Limb (tissue), 2 donors: ENCODE measurements at regions not wholly inside any gene's neighbourhood (a gene's known extent, or its start where the extent isn't known, plus 50 kb on each side); places are given as distances from the start of the nearest gene placed in this dataset.

Experiments
- DNase-seq, 2 donors: peaks; one replicate each; pipeline ENCODE4 v3.0.0-alpha.2; 2016; ENCODE audit errors: extremely low spot score in 2 of 2

GRCh38 chr1:80837066-80837465 lies 963.7 kb upstream of the ADGRL2 start:
- DNase-seq = no peak

DNA sequence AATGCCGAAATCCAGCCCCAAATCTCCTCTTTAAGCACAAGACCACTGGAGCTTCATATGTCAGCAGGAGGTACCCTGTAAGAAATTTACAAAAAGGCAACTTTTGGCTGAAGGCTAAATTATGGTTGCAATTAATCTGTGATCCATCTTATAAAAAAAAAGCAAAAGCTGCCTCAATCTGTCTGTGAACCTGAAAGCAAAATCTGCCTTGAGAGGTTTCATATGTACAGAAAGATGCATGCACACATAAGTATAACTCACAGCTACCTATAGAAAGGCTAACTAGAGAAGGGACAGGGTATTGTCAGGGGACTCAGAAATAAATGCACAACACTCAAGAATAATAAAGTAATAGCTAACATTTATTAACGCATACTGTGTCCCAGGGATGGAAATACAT lies 964.2 kb upstream of the ADGRL2 start:
- DNase-seq = no peak

GRCh38 chr1:80827666-80828065 lies 973.1 kb upstream of the ADGRL2 start:
- no peak for DNase-seq

GRCh38 chr1:80825067-80825466 lies 975.7 kb upstream of the ADGRL2 start:
- no peak for DNase-seq

GRCh38 chr1:80818211-80818610 lies 982.5 kb upstream of the ADGRL2 start:
- no peak for DNase-seq

DNA sequence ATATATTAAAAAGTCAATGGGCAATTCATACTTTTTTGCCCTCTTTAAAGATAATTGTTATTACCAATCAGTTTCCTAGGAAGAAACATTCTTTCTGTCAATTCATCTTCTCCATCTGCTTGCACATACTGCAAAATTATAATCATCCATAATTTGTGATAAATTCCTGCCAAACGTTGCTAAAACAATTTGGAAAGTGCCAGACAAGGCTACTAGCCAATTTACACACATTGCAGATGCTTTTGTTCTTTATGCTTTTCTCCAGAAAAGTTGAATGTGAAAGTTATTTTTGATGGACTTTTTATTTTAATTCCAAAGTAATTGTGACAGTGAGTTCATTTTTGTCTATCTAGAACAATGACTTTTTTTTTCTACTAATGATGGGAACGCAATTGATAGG lies 992.8 kb upstream of the ADGRL2 start:
- no peak for DNase-seq

- no peak for DNase-seq
Measured at GRCh38 chr1:80806431-80806830, 994.3 kb upstream of the ADGRL2 start.

DNA sequence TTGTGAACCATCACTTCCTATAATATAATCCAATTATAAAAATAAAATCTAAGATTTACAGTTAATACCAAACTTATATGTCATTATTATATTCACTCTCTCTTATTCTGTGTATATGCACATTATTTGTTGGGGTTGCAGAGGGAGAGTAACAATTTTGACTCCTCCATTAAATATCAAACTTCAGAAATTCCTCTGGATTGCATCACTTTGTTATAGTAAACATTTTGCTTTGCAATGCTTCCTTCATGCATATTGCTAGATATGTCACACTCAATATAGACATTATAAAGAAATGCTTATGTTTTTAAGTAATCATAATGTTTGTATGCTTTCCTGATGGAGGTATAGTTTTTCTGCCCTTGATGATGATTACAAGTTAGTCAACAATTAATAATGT lies 999.0 kb upstream of the ADGRL2 start:
- DNase-seq = no peak

DNA sequence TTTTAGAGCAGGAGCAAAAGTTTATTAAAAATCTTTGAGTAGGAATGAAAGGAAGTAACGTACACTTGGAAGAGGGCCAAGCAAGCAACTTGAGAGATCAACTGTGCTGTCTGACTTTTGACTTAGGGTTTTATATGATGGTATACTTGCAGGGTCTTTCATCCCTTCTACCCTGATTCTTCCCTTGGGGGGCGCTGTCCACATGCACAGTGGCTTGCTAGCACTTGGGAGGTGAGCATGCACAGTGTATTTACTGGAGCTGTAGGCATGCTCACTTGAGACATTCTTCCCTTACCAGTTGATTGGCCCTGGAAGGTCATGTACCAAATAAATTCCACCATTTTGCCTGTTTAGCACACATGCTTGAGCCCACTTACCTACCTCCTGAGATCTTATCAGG lies 1001.3 kb upstream of the ADGRL2 start:
- DNase-seq = no peak

- DNase-seq = no peak
Measured at GRCh38 chr1:80779275-80779674, 1021.5 kb upstream of the ADGRL2 start.

DNA sequence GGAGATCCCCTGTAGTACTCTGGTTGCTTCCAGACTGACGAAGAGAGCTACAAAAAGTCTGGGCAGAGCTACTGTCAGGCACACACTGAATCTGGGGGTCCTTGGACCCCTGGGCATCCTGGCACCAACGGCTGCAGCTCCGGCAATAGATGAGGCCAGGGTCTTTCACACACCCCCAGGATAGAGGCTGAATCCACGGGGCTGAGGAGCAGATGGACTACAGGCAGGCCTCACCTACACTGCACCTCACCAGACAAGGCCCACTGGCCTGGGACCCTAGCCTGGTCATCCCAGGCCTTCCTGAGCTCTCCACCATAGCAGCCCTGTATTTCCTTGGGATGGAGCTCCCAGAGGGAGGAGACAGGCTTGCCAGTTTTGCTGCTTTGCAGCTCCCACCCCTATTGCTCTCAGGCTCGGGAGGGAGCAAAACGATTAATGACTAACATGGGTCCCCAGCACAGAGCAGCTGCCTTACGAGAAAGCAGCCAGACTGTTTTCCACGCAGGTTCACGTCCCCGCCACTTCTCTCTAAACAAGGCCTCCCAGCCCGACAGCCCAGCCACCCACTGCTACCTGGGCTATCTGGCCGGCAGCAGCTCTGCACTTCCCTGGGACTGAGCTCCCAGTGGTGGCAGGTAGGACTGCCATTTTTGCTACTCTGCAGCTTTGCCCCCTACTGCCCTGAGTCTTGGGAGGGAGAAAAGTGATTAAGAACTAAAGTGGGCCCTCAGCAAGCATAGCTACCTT lies 1022.5 kb upstream of the ADGRL2 start:
- peak in 1 of 2 donors; percentile 19 for DNase-seq

- DNase-seq = no peak
Measured at GRCh38 chr1:80776266-80776665, 1024.5 kb upstream of the ADGRL2 start.

GRCh38 chr1:80769208-80769750 lies 1031.5 kb upstream of the ADGRL2 start:
- no peak for DNase-seq

DNA sequence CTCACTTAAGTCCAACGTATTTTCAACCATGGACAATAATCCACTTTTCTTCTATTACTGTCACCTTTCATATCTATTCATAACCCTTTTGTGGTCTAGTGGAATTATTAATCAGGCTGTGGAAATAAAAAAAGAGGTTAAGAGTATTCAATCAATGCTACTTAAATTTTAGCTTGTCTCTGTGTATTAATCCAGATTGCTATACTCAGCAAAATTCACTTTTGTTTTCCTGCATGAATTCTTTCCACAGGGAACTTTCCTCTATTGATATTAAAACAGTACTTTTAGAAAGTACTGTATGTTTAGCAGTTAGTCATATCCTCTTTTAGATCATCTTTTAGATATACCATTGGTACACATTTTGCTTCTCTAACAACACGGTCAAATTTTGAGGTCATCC lies 1033.0 kb upstream of the ADGRL2 start:
- DNase-seq = no peak

GRCh38 chr1:80759354-80759753 lies 1041.4 kb upstream of the ADGRL2 start:
- no peak for DNase-seq

GRCh38 chr1:80755944-80756343 lies 1044.8 kb upstream of the ADGRL2 start:
- DNase-seq = no peak

GRCh38 chr1:80751204-80751603 lies 1049.5 kb upstream of the ADGRL2 start:
- no peak for DNase-seq

GRCh38 chr1:80731241-80731894 lies 1069.4 kb upstream of the ADGRL2 start:
- DNase-seq = no peak

DNA sequence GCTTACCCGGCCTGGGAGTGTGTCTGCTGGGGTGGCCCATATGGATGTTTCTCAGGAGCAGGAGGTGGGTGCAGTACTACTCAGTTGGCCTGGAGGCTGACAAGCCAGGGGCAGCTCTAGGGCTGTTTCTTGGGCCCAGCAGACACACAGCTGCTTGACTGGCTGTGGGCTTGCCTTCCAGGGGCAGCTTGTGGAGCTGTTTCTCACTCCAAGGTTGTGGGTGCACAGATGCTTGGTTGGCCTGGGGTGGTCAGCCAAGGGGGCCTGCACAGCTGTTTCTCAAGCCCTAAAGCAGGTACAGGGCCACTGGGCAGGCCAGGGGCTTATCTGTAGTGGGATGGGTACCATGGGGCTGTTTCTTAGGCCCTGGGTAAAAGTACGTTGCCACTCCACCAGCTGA lies 1078.1 kb upstream of the ADGRL2 start:
- no peak for DNase-seq

DNA sequence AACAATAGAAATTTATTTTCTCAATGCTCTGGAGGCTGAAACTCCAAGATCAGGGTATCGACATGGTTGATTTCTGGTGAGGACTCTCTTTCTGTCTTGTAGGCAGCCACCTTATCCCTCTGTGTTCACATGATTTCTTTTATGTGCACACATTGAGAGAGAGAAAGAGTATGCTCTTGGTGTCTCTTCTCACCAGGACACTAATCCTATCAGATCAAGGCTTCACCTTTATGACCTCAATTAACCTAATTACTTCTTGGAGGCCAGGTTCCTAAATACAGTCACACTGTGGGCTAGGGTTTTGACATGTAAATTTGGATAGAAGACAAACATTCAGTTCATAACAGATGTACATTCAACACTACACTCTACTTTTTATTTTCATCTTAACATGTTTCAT lies 1094.2 kb upstream of the ADGRL2 start:
- no peak for DNase-seq

GRCh38 chr1:80678438-80678837 lies 1122.3 kb upstream of the ADGRL2 start:
- no peak for DNase-seq

GRCh38 chr1:80675454-80675853 lies 1125.3 kb upstream of the ADGRL2 start:
- no peak for DNase-seq
